H9 (cell line): ENCODE measurements at regions not wholly inside any gene's neighbourhood (a gene's known extent, or its start where the extent isn't known, plus 50 kb on each side); places are given as distances from the start of the nearest gene placed in this dataset.

Source experiments
- DNase-seq: peaks from one replicate; pipeline ENCODE4 v3.0.0-alpha.2; 2017
- H2AFZ ChIP-seq: one replicate; pipeline ENCODE4 v1.6.1; 2013; ENCODE audit warnings: mild to moderate bottlenecking, low read length, control low read depth, moderate library complexity
- H2AK5ac ChIP-seq: 2 replicates; pipeline ENCODE4 v1.6.1; 2013; ENCODE audit warnings: low read length, control low read depth, mixed read lengths; ENCODE audit not compliant: insufficient read length
- H2BK120ac ChIP-seq: one replicate; pipeline ENCODE4 v1.6.1; 2013; ENCODE audit warnings: low read depth, mild to moderate bottlenecking, low read length, control low read depth, inconsistent platforms; ENCODE audit not compliant: poor library complexity, severe bottlenecking
- H2BK12ac ChIP-seq: 2 replicates; pipeline ENCODE4 v1.6.1; 2013; ENCODE audit warnings: low read length, control low read depth, mixed read lengths, low read depth; ENCODE audit not compliant: insufficient read length
- H2BK15ac ChIP-seq: 2 replicates; pipeline ENCODE4 v1.6.1; 2013; ENCODE audit warnings: low read depth, low read length, control low read depth
- H2BK20ac ChIP-seq: one replicate; pipeline ENCODE4 v1.6.1; 2013; ENCODE audit warnings: low read depth, mild to moderate bottlenecking, low read length, control low read depth, inconsistent platforms; ENCODE audit not compliant: poor library complexity, severe bottlenecking
- H2BK5ac ChIP-seq: 2 replicates; pipeline ENCODE4 v1.6.1; 2013; ENCODE audit warnings: low read length, control low read depth, mixed read lengths; ENCODE audit not compliant: insufficient read length
- H3K14ac ChIP-seq: 2 replicates; pipeline ENCODE4 v1.6.1; 2013; ENCODE audit warnings: low read length, control low read depth; ENCODE audit not compliant: insufficient read depth
- H3K18ac ChIP-seq: 2 replicates; pipeline ENCODE4 v1.6.1; 2013; ENCODE audit warnings: low read depth, mild to moderate bottlenecking, mixed read lengths, low read length, control low read depth; ENCODE audit not compliant: insufficient read length
- H3K23ac ChIP-seq: 2 replicates; pipeline ENCODE4 v1.6.1; 2013; ENCODE audit warnings: low read length, control low read depth, mixed read lengths, low read depth; ENCODE audit not compliant: insufficient read length
- H3K23me2 ChIP-seq: 2 replicates; pipeline ENCODE4 v1.6.1; 2013; ENCODE audit warnings: low read depth, mild to moderate bottlenecking, mixed read lengths, low read length, control low read depth; ENCODE audit not compliant: insufficient read length, poor library complexity, severe bottlenecking
- H3K27ac ChIP-seq: 2 replicates; pipeline ENCODE4 v1.5.1; 2013; ENCODE audit warnings: low read length, control low read depth, mixed read lengths, low read depth; ENCODE audit not compliant: insufficient read length
- H3K27me3 ChIP-seq: 2 replicates; pipeline ENCODE4 v1.6.1; 2013; ENCODE audit warnings: low read length, control low read depth, inconsistent platforms; ENCODE audit not compliant: insufficient read depth
- H3K4ac ChIP-seq: 2 replicates; pipeline ENCODE4 v1.6.1; 2013; ENCODE audit warnings: low read depth, mild to moderate bottlenecking, control low read depth, inconsistent platforms, low read length, moderate library complexity
- H3K4me1 ChIP-seq: 2 replicates; pipeline ENCODE4 v1.6.1; 2013; ENCODE audit warnings: low read length, control low read depth, inconsistent platforms; ENCODE audit not compliant: insufficient read depth
- H3K4me2 ChIP-seq: 2 replicates; pipeline ENCODE4 v1.6.1; 2013; ENCODE audit warnings: low read length, control low read depth, mixed read lengths; ENCODE audit not compliant: insufficient read length, insufficient read depth
- H3K56ac ChIP-seq: 2 replicates; pipeline ENCODE4 v1.6.1; 2013; ENCODE audit warnings: low read depth, mild to moderate bottlenecking, mixed read lengths, low read length, control low read depth; ENCODE audit not compliant: insufficient read length
- H3K79me1 ChIP-seq: 2 replicates; pipeline ENCODE4 v1.6.1; 2013; ENCODE audit warnings: low read depth, mild to moderate bottlenecking, moderate library complexity, low read length, control low read depth, inconsistent platforms; ENCODE audit not compliant: insufficient read depth, poor library complexity, severe bottlenecking
- H3K79me2 ChIP-seq: 2 replicates; pipeline ENCODE4 v1.6.1; 2013; ENCODE audit warnings: low read length, control low read depth, inconsistent platforms; ENCODE audit not compliant: insufficient read depth
- H3K9ac ChIP-seq: 2 replicates; pipeline ENCODE4 v1.6.1; 2013; ENCODE audit warnings: low read length, control low read depth, mixed read lengths; ENCODE audit not compliant: insufficient read length; ENCODE audit errors: extremely low read depth
- H3K9me3 ChIP-seq: one replicate; pipeline ENCODE4 v1.6.1; 2013; ENCODE audit warnings: low read depth, low read length, inconsistent platforms; ENCODE audit not compliant: control insufficient read depth
- H3T11ph ChIP-seq: one replicate; pipeline ENCODE4 v1.6.1; 2013; ENCODE audit warnings: mild to moderate bottlenecking, low read length, control low read depth, inconsistent platforms
- H4K20me1 ChIP-seq: one replicate; pipeline ENCODE4 v1.6.1; 2013; ENCODE audit not compliant: control insufficient read depth, insufficient read length, insufficient read depth
- H4K5ac ChIP-seq: 2 replicates; pipeline ENCODE4 v1.6.1; 2013; ENCODE audit warnings: low read depth, mild to moderate bottlenecking, mixed read lengths, low read length, control low read depth; ENCODE audit not compliant: insufficient read length
- H4K8ac ChIP-seq: replicated peaks from 2 replicates; pipeline ENCODE4 v1.6.1; 2013; ENCODE audit warnings: low read length, control low read depth, mixed read lengths, low read depth; ENCODE audit not compliant: insufficient read length
- H4K91ac ChIP-seq: 2 replicates; pipeline ENCODE4 v1.6.1; 2013; ENCODE audit warnings: low read depth, mild to moderate bottlenecking, moderate library complexity, mixed read lengths, low read length, control low read depth; ENCODE audit not compliant: insufficient read length
- H3K27ac Mint-ChIP-seq, 3 experiments: 2 replicates in 2 of 3; 3 replicates in 1 of 3; pipeline ENCODE4 v1.8.0; 2020 to 2021; ENCODE audit warnings: mixed read lengths in 3 of 3, mild to moderate bottlenecking in 1 of 3, moderate library complexity in 1 of 3
- H3K27me3 Mint-ChIP-seq: 2 replicates; pipeline ENCODE4 v1.8.0; 2021; ENCODE audit warnings: low read depth, mild to moderate bottlenecking, moderate library complexity, mixed read lengths
- H3K36me3 Mint-ChIP-seq, 3 experiments: 2 replicates in 2 of 3; 3 replicates in 1 of 3; pipeline ENCODE4 v1.8.0; 2020 to 2021; ENCODE audit warnings: low read depth in 3 of 3, mixed read lengths in 3 of 3; ENCODE audit not compliant: insufficient read depth in 1 of 3
- H3K4me1 Mint-ChIP-seq, 2 experiments: 2 replicates each; pipeline ENCODE4 v1.8.0; 2020; ENCODE audit warnings: mixed read lengths in 2 of 2
- H3K4me3 Mint-ChIP-seq, 2 experiments: 2 replicates in 1 of 2; 3 replicates in 1 of 2; pipeline ENCODE4 v1.8.0; 2020 to 2021; ENCODE audit warnings: mild to moderate bottlenecking in 2 of 2, mixed read lengths in 2 of 2, moderate library complexity in 1 of 2
- H3K9me3 Mint-ChIP-seq, 2 experiments: 2 replicates in 1 of 2; 3 replicates in 1 of 2; pipeline ENCODE4 v1.8.0; 2020; ENCODE audit warnings: mild to moderate bottlenecking in 2 of 2, mixed read lengths in 2 of 2, moderate library complexity in 1 of 2
- CTCF ChIP-seq: fragments of 200-600 bp; sonication (generic); conservative IDR thresholded peaks from 3 replicates; pipeline ENCODE4 v1.8.0; 2021; ENCODE audit warnings: antibody characterized with exemption, mild to moderate bottlenecking

GRCh38 chr9:110088099-110088498 is 119.9 kb downstream of the C9orf152 start:
- peaks cover 3 to 5% (median 4%) of the 10 kb centered on the region in 3 experiments; a peak in 6 of 7 replicates for H3K36me3 Mint-ChIP-seq
- no peak overlapping the region for H3K23ac ChIP-seq
- no peak overlapping the region for H2BK120ac ChIP-seq
- H3K79me2 ChIP-seq, result no peaks in the 10 kb centered on the region
- H3K9me3 Mint-ChIP-seq, result peaks cover 0 to 2% of the 10 kb centered on the region in 2 experiments; a peak in 2 of 5 replicates
- no peak overlapping the region for H2BK15ac ChIP-seq
- H2AFZ ChIP-seq, result no peak overlapping the region
- H2BK12ac ChIP-seq, result no peak overlapping the region
- no peaks in the 10 kb centered on the region for H4K20me1 ChIP-seq
- H2BK20ac ChIP-seq, result no peak overlapping the region
- no peak overlapping the region for H4K8ac ChIP-seq
- H3K4me1 ChIP-seq, result no peaks in the 10 kb centered on the region
- H3K56ac ChIP-seq, result no peak overlapping the region
- no peak overlapping the region for H3K18ac ChIP-seq
- H3K27me3 ChIP-seq, result no peaks in the 10 kb centered on the region
- no peaks in the 10 kb centered on the region for H3K79me1 ChIP-seq
- DNase-seq, result no peak
- no peaks in the 10 kb centered on the region for H3K27me3 Mint-ChIP-seq
- no peak overlapping the region for H4K5ac ChIP-seq
- TF ChIP-seq CTCF, result no peak
- H3K4me1 Mint-ChIP-seq, result peaks cover 11 to 14% of the 10 kb centered on the region in 2 experiments
- H4K91ac ChIP-seq, result no peak overlapping the region
- no peak overlapping the region for H2BK5ac ChIP-seq
- H3K23me2 ChIP-seq, result no peaks in the 10 kb centered on the region
- no peak overlapping the region for H3K14ac ChIP-seq
- no peak overlapping the region for H2AK5ac ChIP-seq
- no peak overlapping the region for H3K4me2 ChIP-seq
- H3T11ph ChIP-seq, result no peak overlapping the region
- no peak overlapping the region for H3K4ac ChIP-seq
- no peak overlapping the region for H3K27ac ChIP-seq
- H3K9ac ChIP-seq, result no peak overlapping the region
- H3K27ac Mint-ChIP-seq, result no peak overlapping the region; a peak in 1 of 7 replicates
- no peak overlapping the region for H3K4me3 Mint-ChIP-seq
- H3K9me3 ChIP-seq, result no peaks in the 10 kb centered on the region
